GM12872 (cell line): ENCODE measurements at regions not wholly inside any gene's neighbourhood (a gene's known extent, or its start where the extent isn't known, plus 50 kb on each side); places are given as distances from the start of the nearest gene placed in this dataset.

ENCODE experiments used
- TF ChIP-seq, protein P1 (sequence below): IDR thresholded peaks from 3 replicates; pipeline ENCODE4 v1.5.1; 2011; ENCODE audit warnings: low read depth, mild to moderate bottlenecking, low read length, moderate library complexity; ENCODE audit not compliant: insufficient read depth

GRCh38 chr21:35201288-35201687 is 152.2 kb upstream of the RUNX1 start:
- TF ChIP-seq, protein P1, sequence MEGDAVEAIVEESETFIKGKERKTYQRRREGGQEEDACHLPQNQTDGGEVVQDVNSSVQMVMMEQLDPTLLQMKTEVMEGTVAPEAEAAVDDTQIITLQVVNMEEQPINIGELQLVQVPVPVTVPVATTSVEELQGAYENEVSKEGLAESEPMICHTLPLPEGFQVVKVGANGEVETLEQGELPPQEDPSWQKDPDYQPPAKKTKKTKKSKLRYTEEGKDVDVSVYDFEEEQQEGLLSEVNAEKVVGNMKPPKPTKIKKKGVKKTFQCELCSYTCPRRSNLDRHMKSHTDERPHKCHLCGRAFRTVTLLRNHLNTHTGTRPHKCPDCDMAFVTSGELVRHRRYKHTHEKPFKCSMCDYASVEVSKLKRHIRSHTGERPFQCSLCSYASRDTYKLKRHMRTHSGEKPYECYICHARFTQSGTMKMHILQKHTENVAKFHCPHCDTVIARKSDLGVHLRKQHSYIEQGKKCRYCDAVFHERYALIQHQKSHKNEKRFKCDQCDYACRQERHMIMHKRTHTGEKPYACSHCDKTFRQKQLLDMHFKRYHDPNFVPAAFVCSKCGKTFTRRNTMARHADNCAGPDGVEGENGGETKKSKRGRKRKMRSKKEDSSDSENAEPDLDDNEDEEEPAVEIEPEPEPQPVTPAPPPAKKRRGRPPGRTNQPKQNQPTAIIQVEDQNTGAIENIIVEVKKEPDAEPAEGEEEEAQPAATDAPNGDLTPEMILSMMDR: no peak

- TF ChIP-seq, protein P1: no peak
These were observed 150.6 kb upstream of the RUNX1 start for GRCh38 chr21:35199733-35200015.

DNA sequence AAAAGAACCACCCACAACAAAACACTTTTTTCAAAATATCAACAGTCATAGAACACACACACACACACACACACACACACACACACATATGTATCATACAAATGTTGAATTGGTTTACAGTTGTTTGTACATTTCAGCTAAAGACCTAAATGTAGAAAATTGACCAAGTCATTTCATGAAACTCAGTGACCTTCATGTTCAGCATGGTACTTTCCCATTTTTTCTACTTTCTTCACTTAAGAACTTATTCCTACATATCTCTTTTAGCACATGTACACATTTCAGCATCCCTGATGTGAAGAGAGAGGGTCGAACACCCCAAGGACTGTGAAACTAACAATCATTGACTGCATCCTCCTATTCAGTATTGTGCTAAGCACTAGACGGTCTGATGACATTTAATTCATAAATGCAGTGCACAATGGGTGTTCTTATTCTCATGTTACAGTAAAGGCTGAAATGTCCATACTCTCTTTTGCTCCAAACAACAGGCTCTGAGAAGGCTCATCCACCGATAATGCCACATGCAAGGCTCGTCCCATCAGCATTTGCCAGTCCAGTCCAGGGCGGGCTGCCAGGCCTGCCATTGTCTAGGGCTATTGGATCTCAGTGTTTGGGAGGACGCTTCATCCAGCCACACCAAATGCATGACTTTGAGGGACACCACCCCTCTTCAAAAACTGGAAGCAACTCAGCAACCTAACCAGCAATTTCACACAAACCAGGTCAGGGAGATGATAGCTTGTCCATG is 150.1 kb upstream of the RUNX1 start:
- TF ChIP-seq, protein P1: no peak

DNA sequence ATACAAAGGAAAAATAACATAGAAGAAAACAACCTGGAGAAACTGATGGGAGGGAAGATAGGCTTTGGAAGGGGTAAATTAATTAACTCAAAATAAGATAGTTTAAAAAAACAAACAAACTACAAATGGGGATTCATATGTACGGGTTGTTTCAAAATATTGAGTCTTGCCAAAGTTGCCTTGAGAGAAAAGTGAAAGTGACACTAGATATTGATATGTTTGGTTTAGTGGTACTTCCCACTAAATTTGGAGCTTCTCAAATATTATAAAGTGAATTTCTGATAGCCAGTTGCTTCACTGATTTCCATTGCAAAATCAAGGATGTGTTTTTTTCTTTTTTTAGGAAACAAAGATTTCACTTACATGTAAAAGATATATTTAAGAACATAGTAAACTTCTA is 149.5 kb upstream of the RUNX1 start:
- TF ChIP-seq, protein P1: no peak

DNA sequence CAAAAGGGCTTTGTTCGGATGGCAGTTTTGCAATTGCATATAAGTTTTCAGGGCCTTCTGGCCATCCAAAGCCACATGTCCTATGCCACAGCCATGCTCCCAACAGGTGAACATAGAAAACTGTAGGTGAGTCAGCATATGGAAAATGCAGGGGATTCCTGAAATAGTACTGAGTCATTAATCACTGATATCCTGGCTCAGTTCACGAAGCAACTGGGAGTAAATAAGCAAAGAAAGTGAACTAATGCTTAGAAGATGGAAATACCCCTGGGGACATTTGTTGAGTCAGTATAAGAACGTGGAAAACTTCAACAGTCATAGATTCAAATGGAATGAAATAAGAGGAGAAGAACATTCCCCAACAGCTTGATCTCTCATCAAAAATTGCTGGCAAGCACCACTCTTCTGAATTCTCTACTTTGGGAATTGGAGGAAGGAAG is 148.9 kb upstream of the RUNX1 start:
- TF ChIP-seq, protein P1: no peak

DNA sequence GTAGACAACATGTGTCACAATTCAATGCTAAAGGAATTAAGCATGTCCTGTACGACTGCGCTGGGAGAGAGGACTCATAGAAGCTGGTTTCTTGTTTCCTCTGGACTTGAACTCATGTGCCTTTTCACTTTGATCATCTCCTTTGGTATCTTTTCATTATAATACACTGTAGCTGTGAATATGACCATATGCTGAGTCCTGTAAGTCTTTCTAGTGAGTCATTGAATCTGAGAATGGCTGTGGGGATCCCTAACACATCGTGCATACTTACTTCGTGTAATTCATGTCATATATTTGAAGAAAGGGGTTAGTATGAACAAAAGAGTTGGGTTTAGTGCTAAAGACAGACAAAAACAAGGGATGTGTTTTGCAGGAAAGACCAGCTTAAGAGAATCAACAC is 148.1 kb upstream of the RUNX1 start:
- TF ChIP-seq, protein P1: no peak

DNA sequence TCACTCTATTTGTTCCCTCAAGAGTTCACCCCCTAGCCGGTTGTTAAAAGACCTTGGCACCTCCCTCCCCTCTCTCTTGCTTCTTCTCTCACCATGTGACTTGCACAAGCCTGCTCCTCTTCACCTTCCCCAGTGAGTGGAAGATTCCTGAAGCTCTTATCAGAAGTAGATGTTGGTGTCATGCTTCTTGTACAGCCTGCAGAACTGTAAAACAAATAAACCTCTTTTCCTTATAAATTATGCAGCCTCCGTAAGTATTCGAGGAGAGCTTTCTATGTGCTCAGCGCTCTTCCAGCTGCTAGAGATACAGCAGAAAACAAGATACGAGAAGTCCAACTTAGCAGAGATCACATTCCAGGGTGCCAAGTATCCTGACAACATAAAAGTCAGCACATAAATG is 147.0 kb upstream of the RUNX1 start:
- TF ChIP-seq, protein P1: no peak
